H1 (cell line): ENCODE measurements at regions not wholly inside any gene's neighbourhood (a gene's known extent, or its start where the extent isn't known, plus 50 kb on each side); places are given as distances from the start of the nearest gene placed in this dataset.

Experiments used
- CTCF ChIA-PET: fragments of 300-600 bp; sonication (Branson Sonifier 250); formaldehyde crosslinking; loops from one replicate; lab custom pipeline; 2021; ENCODE audit not compliant: partially characterized antibody; lab: Charles Lee
- POLR2A ChIA-PET: fragments of 300-600 bp; sonication (Branson Sonifier 250); formaldehyde crosslinking; loops from one replicate; lab custom pipeline; 2021; ENCODE audit warnings: inconsistent platforms; ENCODE audit not compliant: partially characterized antibody; lab: Charles Lee
- DNase-seq, 2 experiments: peaks; one replicate each; pipeline versions ENCODE4 v3.0.0 to v3.0.0-alpha.2; 2010 to 2022; ENCODE audit warnings: low spot score in 2 of 2, low read depth in 1 of 2, mixed read lengths in 1 of 2
- FAIRE-seq: peaks from 2 replicates; lab custom pipeline; 2011; peaks lifted over from hg19 to GRCh38; lab: Jason Lieb, UNC
- H2AFZ ChIP-seq: 2 replicates; pipeline ENCODE4 v1.8.1; 2012; ENCODE audit warnings: low read length, inconsistent platforms
- H2AK5ac ChIP-seq: 2 replicates; pipeline ENCODE4 v1.6.1; 2013; ENCODE audit warnings: low read depth, low read length
- H2BK120ac ChIP-seq: replicated peaks from 2 replicates; pipeline ENCODE3; 2013; ENCODE audit warnings: low read depth, low read length, inconsistent platforms
- H2BK12ac ChIP-seq: 2 replicates; pipeline ENCODE4 v1.6.1; 2013; ENCODE audit warnings: low read depth, low read length
- H2BK15ac ChIP-seq: 2 replicates; pipeline ENCODE4 v1.6.1; 2013; ENCODE audit warnings: low read length
- H2BK20ac ChIP-seq: 2 replicates; pipeline ENCODE4 v1.6.1; 2013; ENCODE audit warnings: low read length
- H2BK5ac ChIP-seq: 2 replicates; pipeline ENCODE4 v1.6.1; 2013; ENCODE audit warnings: low read depth, low read length
- H3K14ac ChIP-seq: 2 replicates; pipeline ENCODE4 v1.6.1; 2013; ENCODE audit warnings: inconsistent platforms; ENCODE audit not compliant: insufficient read length
- H3K18ac ChIP-seq: 2 replicates; pipeline ENCODE4 v1.6.1; 2013; ENCODE audit warnings: low read length; ENCODE audit errors: extremely low read depth
- H3K23ac ChIP-seq: 2 replicates; pipeline ENCODE4 v1.6.1; 2013; ENCODE audit warnings: inconsistent platforms; ENCODE audit not compliant: insufficient read length
- H3K23me2 ChIP-seq: 2 replicates; pipeline ENCODE4 v1.6.1; 2013; ENCODE audit warnings: low read depth, low read length
- H3K27ac ChIP-seq: 2 replicates; pipeline ENCODE4 v1.6.1; 2011; ENCODE audit warnings: low read depth, low read length, inconsistent platforms
- H3K27me3 ChIP-seq, 4 experiments: replicated peaks in 1 of 4; 1 replicate in 1 of 4; 2 replicates in 3 of 4; pipeline versions ENCODE4 v1.6.1 to v1.8.1; 2011 to 2013; ENCODE audit warnings: low read length in 3 of 4, mild to moderate bottlenecking in 3 of 4, inconsistent platforms in 2 of 4, mixed read lengths in 2 of 4, moderate library complexity in 1 of 4; ENCODE audit not compliant: control insufficient read depth in 3 of 4, insufficient read depth in 3 of 4; ENCODE audit errors: extremely low read depth in 1 of 4
- H3K36me3 ChIP-seq, 4 experiments: 2 replicates each; pipeline versions ENCODE4 v1.6.1 to v1.8.1; 2011 to 2013; ENCODE audit warnings: mild to moderate bottlenecking in 4 of 4, low read length in 3 of 4, moderate library complexity in 2 of 4, control low read depth in 1 of 4, inconsistent platforms in 1 of 4; ENCODE audit not compliant: insufficient read depth in 4 of 4, control insufficient read depth in 2 of 4
- H3K4ac ChIP-seq: replicated peaks from 2 replicates; pipeline ENCODE3; 2013; ENCODE audit warnings: low read length, low read depth, mixed read lengths, inconsistent platforms; ENCODE audit not compliant: insufficient read length
- H3K4me1 ChIP-seq, 4 experiments: replicated peaks in 1 of 4; 1 replicate in 1 of 4; 2 replicates in 3 of 4; pipeline versions ENCODE4 v1.6.1 to v1.8.1; 2011 to 2013; ENCODE audit warnings: low read length in 3 of 4, inconsistent platforms in 2 of 4, mixed read lengths in 1 of 4; ENCODE audit not compliant: insufficient read depth in 4 of 4, control insufficient read depth in 3 of 4
- H3K4me2 ChIP-seq, 2 experiments: 2 replicates each; pipeline versions ENCODE4 v1.6.1 to v1.8.1; 2011 to 2013; ENCODE audit warnings: low read depth in 2 of 2, low read length in 2 of 2, control low read depth in 1 of 2, inconsistent platforms in 1 of 2, mild to moderate bottlenecking in 1 of 2; ENCODE audit not compliant: insufficient read depth in 1 of 2
- H3K4me3 ChIP-seq, 4 experiments: fragments of 200-600, 300-600 bp in 1 of 4; sonication (generic), shearing (Covaris generic), sonication (Bioruptor Twin) in 1 of 4; 2 replicates each; pipeline versions ENCODE4 v1.5.1 to v1.8.1; 2011 to 2016; ENCODE audit warnings: low read length in 4 of 4, low read depth in 3 of 4, control low read depth in 2 of 4, inconsistent platforms in 2 of 4, mild to moderate bottlenecking in 2 of 4, mixed read lengths in 1 of 4, moderate library complexity in 1 of 4; ENCODE audit not compliant: insufficient read depth in 2 of 4; ENCODE audit errors: extremely low read depth in 1 of 4
- H3K56ac ChIP-seq: replicated peaks from 2 replicates; pipeline ENCODE3; 2013; ENCODE audit warnings: low read depth, mild to moderate bottlenecking, mixed read lengths, low read length, inconsistent platforms; ENCODE audit not compliant: insufficient read length
- H3K79me1 ChIP-seq: 2 replicates; pipeline ENCODE4 v1.6.1; 2013; ENCODE audit warnings: low read depth, low read length, control low read depth
- H3K79me2 ChIP-seq, 2 experiments: 2 replicates each; pipeline versions ENCODE4 v1.6.1 to v1.8.1; 2012 to 2013; ENCODE audit warnings: low read length in 2 of 2, mild to moderate bottlenecking in 2 of 2, inconsistent platforms in 1 of 2; ENCODE audit not compliant: insufficient read depth in 2 of 2, control insufficient read depth in 1 of 2
- H3K9ac ChIP-seq, 4 experiments: replicated peaks in 1 of 4; 1 replicate in 1 of 4; 2 replicates in 3 of 4; pipeline versions ENCODE4 v1.6.1 to v1.8.1; 2011 to 2013; ENCODE audit warnings: low read depth in 3 of 4, low read length in 3 of 4, control low read depth in 2 of 4, mild to moderate bottlenecking in 2 of 4, moderate library complexity in 2 of 4, inconsistent platforms in 1 of 4; ENCODE audit errors: extremely low read depth in 1 of 4
- H3K9me3 ChIP-seq, 2 experiments: 2 replicates each; pipeline versions ENCODE4 v1.6.1 to v1.8.1; 2012 to 2013; ENCODE audit warnings: mild to moderate bottlenecking in 2 of 2, moderate library complexity in 2 of 2, control low read depth in 1 of 2, inconsistent platforms in 1 of 2, low read depth in 1 of 2, low read length in 1 of 2, mixed read lengths in 1 of 2; ENCODE audit not compliant: insufficient read depth in 2 of 2
- H4K20me1 ChIP-seq, 2 experiments: replicated peaks in 1 of 2; 2 replicates each; pipeline versions ENCODE3 to v1.8.1; 2011 to 2013; ENCODE audit warnings: inconsistent platforms in 2 of 2, low read length in 2 of 2, mild to moderate bottlenecking in 1 of 2; ENCODE audit not compliant: insufficient read depth in 2 of 2, control insufficient read depth in 1 of 2
- H4K5ac ChIP-seq: 2 replicates; pipeline ENCODE4 v1.6.1; 2013; ENCODE audit warnings: low read length, low read depth, mixed read lengths, inconsistent platforms; ENCODE audit not compliant: insufficient read length
- H4K8ac ChIP-seq: 2 replicates; pipeline ENCODE4 v1.8.0; 2013; ENCODE audit warnings: mild to moderate bottlenecking, moderate library complexity, low read length, inconsistent platforms; ENCODE audit not compliant: insufficient read depth; ENCODE audit errors: extremely low read depth
- H4K91ac ChIP-seq: replicated peaks from 2 replicates; pipeline ENCODE3; 2013; ENCODE audit warnings: low read length, mixed read lengths, inconsistent platforms; ENCODE audit not compliant: insufficient read length
- GABPA ChIP-seq: IDR thresholded peaks from 2 replicates; pipeline ENCODE4 v1.6.1; 2011; ENCODE audit warnings: mild to moderate bottlenecking, low read length, moderate library complexity, borderline replicate concordance; ENCODE audit not compliant: insufficient read depth
- WGBS, 2 experiments: shearing (Covaris generic) in 1 of 2; methylation state at CpG; one replicate each; pipeline versions ENCODE4 v1.1.6 to v1.1.7; 2013 to 2015; ENCODE audit warnings: low lambda C conversion rate in 2 of 2, mixed read lengths in 2 of 2, inconsistent platforms in 1 of 2, low coverage in 1 of 2, missing lambda C conversion rate in 1 of 2; ENCODE audit not compliant: insufficient replicate concordance in 2 of 2, insufficient coverage in 1 of 2, insufficient read length in 1 of 2; ENCODE audit errors: extremely low coverage in 1 of 2, missing lambda C conversion rate in 1 of 2; 5-methylcytosine and 5-hydroxymethylcytosine counted together

DNA sequence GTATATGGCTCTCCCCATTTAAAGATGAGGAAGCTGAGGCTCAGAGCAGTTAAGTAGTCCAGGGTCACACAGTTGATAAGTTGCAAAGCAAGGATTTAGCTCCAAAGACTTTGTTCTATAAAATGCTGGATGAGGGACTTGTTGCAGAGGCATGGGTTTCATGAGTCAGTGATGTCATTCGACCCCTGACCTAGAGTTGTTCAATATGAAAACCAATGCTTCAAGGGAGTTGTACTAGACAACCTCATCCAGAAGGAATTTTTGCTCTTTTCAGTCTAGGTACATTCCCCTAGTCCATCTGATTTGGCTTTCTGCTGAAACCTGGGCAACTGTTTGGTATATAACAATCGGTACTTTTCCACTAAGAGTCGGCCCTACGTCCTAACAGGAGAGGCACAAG lies 550.4 kb downstream of the EBF1 start:
- ChIA-PET POLR2A (no interaction called here), CTCF (no interaction called here)
- no peak overlapping the region for H4K5ac ChIP-seq

More for the DNA sequence above, 550.4 kb downstream of the EBF1 start:
- no peak overlapping the region for H2BK120ac ChIP-seq
- H3K9ac ChIP-seq, result no peak overlapping the region
- H3K36me3 ChIP-seq, result no peaks in the 10 kb centered on the region
- WGBS, 2 experiments, result 98% methylated on average over 4 of the region's 4 CpGs; no CpG with 5 or more reads in 1 of the 2 experiments
- H4K8ac ChIP-seq, result no peak overlapping the region
- H3K56ac ChIP-seq, result no peak overlapping the region
- TF ChIP-seq GABPA, result no peak
- no peak overlapping the region for H3K18ac ChIP-seq
- no peaks in the 10 kb centered on the region for H3K27me3 ChIP-seq
- H2BK15ac ChIP-seq, result no peak overlapping the region
- H3K4ac ChIP-seq, result no peak overlapping the region
- no peak overlapping the region for H2BK12ac ChIP-seq
- DNase-seq, result no peak
- no peak overlapping the region for H4K91ac ChIP-seq
- no peaks in the 10 kb centered on the region for H3K79me2 ChIP-seq
- H3K4me1 ChIP-seq, result no peaks in the 10 kb centered on the region
- no peak overlapping the region for H2BK20ac ChIP-seq
- H2AFZ ChIP-seq, result 0 out of 2 replicates have a peak overlapping the region, but pooled peaks have one; percentile 33
- H3K23me2 ChIP-seq, result no peaks in the 10 kb centered on the region
- H3K9me3 ChIP-seq, result no peaks in the 10 kb centered on the region
- H3K4me3 ChIP-seq, result no peak overlapping the region
- H2AK5ac ChIP-seq, result no peak overlapping the region
- H3K27ac ChIP-seq, result no peak overlapping the region
- no peak overlapping the region for H3K14ac ChIP-seq
- FAIRE-seq, result no peak
- no peaks in the 10 kb centered on the region for H4K20me1 ChIP-seq
- no peak overlapping the region for H3K23ac ChIP-seq
- H3K4me2 ChIP-seq, result no peak overlapping the region
- H3K79me1 ChIP-seq, result no peaks in the 10 kb centered on the region
- H2BK5ac ChIP-seq, result no peak overlapping the region
